LHCN-M2 (cell line): ENCODE measurements at regions not wholly inside any gene's neighbourhood (a gene's known extent, or its start where the extent isn't known, plus 50 kb on each side); places are given as distances from the start of the nearest gene placed in this dataset.
"Not testable (repeated sequence)": the region's sequence is repeated elsewhere in the genome, so short reads cannot be mapped to it uniquely, and the experiment has no call there.

Experiments used
- DNase-seq: peaks from one replicate; pipeline ENCODE4 v3.0.0-alpha.2; 2012; ENCODE audit warnings: low read depth

DNA sequence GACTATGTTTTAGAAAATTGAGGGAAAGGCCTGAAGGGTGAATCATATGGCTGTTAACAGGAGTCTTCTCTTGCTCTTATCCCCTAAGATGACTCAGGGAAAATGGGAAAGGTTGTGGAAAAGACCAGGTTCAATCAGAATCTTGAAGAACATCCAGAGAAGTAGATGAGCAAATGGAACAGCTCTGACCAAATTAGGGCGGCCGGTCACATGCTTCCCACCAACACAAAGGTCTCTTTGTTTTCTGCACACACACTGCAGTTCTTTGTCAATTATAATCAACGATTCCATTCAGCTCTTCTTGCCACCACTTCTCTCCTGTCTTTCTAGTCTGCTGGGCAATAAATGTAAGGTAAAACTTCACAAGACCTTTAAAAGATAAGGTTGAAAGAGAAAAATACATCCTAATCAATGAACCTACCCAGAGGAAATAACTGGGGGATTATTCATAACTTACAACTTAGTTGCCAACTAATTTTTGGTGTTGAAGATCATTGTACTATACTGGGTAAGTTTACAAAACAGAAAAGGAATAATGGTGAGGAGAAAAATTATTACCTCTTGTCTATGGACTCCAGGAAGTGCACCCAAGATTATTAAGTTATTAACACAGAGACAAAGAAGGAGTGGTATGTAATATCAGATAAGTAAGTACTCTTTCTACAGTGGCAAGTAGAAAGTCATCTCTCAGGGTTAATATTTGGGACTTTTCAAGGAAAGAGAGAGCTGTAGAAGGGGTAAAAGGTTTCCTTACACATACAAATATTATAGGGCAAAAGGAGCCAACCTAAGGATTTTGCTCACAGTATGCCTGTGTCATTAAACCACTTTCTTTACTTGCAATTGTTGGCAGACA is 441.9 kb upstream of the PIK3R1 start:
- DNase-seq, result peak; percentile 29

DNA sequence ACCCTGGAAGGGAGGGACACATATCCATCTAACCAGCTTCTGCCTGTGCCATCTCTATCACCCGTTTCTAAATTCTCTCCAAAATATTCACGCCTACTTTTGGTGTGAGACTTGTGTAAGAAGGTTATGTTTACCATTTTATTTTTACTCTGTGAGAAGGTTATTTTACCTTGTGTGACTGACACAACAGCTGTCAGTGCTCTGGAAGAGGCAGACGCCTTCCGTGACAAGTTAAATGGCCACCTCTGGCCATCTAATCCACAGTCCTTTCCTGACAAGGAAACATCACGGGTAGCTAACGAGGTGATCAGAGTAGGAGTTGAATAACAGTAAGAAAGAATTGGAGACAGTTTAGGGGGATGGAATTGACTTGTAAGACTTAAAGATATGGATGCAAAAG is 443.8 kb upstream of the PIK3R1 start:
- no peak for DNase-seq

DNA sequence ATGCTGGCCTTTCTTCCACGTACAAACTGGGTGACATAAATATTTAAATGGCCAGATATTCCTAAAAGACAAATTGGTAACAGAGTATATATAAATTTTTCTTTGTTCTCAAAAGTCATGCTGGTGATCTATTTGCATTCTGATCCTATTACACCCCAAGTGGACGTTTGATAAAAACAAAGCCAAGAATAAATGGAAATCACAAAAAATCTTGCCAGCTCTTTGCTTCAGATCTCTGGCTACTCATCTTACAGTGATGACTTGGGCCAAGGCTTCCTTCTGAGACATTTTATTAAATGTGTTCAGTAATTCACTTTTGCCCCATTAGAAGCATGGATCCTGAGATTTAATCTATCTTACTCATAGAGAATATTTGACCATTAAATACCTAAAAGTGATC is 444.3 kb upstream of the PIK3R1 start:
- no peak for DNase-seq

DNA sequence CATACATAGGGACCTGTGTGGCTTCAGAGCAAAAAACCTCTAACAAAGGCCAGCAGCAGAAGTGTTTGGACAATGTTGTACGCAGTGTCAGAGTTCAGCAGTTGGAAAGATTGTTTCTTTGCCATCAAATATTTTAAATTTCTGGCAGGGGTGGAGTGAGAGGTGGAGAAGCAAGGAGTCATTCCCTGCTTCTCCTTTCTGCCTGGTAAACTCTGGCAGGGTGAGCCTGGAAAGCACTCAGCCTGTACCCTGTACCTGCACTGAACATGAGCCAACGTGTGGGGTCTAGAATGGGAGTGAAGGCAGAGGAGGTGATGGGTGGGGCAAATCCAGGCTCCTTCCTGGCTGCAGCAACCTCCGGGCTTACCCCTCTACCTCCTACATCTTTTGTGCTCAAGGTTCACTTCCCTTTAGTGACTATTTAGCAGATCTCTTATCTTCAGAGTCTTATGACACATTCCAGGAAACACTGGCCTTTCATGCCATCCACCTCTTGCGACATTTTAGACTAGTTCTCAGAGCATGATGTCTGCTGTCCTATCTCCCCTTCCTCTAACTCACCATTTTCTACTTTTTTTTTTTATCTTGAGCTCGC is 445.0 kb upstream of the PIK3R1 start:
- DNase-seq, result no peak

DNA sequence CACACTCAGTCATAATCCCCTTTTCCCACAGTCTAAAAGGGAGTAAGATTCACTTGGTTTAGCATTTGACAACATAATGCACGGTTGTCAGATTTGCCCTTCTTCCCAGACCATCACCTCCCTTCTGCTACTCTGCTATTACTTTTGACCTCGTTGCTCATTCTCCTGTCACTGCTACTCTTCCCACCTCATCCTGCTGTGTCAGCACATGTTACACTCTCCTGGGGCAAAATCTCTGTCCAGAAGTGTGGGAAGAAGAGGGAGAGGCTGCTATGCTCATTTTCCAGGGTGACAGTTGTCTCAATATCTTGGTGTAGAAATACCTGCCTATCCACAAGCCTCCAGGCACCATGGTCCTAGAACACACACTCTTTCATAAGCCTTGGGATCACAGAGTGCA is 449.9 kb upstream of the PIK3R1 start:
- no peak for DNase-seq

DNA sequence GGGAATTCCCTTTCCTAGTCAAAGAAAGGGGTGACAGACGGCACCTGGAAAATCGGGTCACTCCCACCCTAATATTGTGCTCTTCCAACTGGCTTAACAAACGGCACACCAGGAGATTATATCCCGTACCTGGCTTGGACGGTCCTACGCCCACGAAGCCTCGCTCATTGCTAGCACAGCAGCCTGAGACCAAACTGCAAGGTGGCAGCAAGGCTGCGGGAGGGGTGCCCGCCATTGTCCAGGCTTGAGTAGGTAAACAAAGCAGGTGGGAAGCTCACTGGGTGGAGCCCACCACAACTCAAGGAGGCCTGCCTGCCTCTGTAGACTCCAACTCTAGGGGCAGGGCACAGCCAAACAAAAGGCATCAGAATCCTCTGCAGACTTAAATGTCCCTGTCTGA is 457.8 kb upstream of the PIK3R1 start:
- not testable (repeated sequence) for DNase-seq

DNA sequence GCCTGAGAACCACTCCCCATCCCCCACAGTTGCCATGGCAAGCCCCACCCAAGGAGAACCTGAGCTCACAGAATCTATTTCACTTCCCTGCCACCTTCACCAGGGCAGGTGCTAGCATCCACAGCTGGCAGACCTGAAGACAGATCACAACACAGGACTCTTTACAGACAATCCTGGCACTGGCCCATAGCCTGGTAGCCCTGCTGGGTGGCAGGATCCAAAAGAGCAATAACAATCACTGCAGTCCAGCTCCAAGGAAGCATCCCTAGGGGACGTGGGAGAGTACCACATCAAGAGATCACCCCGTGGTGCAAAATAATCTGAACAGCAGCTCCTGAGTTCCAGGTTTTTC is 463.2 kb upstream of the PIK3R1 start:
- DNase-seq, result no peak

DNA sequence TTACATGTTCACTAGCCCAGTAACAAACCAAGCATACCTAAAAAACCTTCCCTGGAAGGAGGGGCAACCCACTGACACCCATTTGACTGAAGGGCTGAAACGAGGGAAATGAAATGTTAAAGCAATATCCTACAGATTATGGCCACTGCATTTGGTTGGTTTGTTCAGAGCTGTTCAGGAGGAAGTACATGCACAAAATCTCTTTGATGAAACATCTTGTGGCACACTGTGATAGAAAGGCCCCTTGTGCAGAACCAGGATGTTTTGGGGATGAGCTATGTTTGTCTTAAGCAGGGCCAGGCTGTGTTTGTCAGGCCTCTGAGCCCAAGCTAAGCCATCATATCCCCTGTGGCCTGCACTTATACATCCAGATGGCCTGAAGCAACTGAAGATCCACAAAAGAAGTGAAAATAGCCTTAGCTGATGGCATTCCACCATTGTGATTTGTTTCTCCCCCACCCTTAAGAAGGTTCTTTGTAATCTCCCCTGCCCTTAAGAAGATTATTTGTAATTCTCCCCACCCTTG is 467.3 kb upstream of the PIK3R1 start:
- no peak for DNase-seq

DNA sequence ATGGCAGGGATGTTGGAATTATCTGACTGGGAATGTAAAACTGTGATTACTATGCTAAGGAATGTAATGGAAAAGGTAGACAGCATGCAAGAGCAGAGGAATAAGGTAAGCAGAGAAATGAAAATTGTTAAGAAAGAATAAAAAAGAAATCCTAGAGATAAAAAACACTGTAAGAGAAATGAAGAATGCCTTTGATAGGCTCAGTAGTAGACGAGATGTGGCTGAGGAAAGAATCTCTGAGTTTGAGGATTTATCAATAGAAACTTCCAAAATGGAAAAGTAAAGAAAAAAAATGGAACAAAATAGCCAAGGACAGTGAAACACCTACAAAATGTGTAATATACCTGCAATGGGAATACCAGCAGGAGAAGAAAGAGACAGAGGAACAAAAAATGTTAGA is 468.5 kb upstream of the PIK3R1 start:
- no peak for DNase-seq

DNA sequence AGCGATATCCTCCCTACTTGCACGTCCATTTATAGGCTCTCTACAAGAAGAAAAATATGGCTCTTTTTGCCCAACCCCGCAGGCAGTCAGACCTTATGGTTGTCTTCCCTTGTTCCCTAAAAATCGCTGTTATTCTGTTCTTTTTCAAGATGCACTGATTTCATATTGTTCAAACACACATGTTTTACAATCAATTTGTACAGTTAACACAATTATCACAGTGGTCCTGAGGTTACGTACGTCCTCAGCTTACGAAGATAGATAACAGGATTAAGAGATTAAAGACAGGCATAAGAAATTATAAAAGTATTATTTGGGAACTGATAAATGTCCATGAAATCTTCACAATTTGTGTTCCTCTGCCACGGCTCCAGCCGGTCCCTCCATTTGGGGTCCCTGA is 468.9 kb upstream of the PIK3R1 start:
- not testable (repeated sequence) for DNase-seq

DNA sequence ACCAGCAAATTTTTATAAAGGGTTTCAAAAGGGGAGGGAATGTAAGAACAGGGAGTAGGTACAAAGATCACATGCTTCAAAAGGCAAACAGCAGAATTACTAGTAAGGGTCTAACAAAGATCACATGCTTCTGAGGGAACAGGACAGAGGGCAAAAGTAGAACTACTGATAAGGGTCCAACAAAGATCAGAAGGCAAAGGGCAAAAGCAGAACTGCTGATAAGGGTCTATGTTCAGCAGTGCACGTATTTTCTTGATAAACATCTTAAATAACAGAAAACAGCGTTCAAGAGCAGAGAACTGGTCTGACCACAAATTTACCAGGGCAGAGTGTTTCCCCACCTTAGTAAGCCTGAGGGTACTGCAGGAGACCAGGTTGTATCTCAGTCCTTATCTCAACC is 469.5 kb upstream of the PIK3R1 start:
- no peak for DNase-seq

DNA sequence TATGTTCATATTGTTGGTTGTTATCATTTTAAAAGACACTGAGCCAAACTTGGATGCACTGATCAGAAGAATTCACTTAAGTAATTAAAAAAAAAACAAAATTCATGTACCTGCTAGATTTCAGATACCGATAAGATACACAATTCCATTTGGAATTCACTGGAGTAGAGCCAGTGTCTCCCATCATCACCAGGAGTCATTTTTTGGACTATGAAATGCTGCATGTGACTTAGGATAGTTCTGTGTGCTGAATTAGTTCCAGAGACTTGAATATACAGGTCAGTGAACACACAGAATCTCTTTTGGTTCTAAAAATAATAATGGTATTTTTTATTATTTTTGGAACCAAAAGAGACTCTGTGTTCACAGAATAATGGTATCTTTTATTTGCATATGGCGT is 482.6 kb upstream of the PIK3R1 start:
- no peak for DNase-seq

DNA sequence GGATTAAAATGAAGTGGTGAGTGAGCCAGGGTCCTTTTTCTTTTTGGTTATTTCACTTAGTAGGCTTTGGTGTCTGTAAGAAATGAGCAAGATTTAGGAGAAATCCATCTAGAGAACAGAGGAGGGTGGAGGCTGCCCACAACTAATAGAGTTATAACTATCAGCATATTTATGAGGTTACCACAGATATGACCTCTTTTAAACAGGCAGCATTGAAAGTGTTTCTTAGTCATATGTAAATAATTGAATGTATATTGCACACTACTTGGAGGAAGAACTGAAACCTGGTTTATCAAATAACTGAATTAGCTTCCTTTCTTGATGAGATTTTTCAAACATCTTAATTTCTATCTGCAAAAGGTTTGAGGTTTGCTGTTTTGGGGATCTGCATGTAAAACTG is 483.1 kb upstream of the PIK3R1 start:
- DNase-seq, result no peak

DNA sequence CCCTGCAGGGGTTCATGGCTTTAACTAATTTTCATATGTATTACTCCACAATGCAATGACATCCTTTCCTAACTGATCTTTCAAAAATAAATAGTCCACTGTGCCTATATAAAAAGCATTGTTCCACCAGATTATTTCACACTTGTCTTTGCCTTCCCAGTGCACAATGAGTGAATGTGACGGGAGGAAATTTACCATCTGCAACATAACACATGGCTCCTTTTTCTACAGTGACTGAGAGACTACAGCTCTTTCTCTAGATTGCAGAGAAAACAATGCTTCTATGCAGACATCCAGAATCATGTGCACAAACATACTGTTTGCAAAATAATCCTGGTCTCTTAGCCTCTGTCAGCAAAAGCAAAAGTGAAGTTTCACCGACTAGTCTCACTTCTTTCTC is 483.7 kb upstream of the PIK3R1 start:
- no peak for DNase-seq

DNA sequence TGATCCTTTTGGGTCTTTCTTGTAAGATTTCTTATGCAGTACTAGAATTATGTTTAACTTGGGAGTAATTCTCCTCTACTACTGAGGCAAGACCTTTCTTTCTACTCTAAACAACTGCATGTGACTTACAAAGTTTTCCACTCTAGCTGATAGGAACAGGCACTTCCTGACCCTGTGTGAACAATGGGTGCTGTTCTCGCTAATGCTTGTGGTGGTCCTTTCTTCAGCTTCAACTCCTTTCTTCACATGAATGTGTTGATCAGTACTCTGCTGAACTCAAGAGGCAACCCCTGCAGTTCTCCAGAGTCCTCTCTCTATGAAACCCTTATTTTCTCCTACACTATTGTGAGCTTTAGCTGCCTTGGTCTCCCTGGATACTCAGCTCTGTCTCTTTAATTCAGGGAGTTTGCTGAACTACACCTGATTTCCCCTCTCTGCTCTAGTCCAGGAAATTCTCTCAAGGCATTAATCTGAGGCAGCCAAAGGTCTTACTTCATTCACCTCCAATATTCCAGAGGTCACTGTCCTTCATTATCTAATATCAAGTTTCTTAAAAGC is 484.6 kb upstream of the PIK3R1 start:
- no peak for DNase-seq

DNA sequence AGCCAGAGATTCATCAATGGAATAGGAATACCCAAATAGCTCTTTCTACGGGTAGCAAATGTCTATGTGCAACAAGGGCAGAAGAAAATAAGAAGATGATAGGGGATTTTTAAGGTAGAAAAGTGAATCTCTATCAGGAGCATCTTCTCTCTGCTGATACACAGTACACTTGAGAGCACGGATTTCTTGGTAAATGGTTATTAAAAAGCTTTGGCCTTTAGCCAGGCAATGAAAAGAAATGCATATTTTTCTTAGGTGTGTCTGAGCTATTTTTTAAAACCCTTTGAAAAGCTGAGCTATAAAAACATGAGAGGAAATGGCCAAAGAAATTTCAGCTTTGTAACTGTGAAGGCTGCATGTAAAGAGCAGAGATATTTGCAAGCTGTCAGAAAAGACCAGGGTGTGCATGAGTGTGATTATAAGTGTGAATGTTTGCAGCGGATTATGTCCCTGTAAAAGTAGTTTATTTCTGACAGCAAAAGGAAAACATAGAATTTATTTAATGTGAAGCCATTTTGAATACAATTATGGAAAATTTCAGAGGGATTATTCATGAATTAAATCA is 487.1 kb upstream of the PIK3R1 start:
- no peak for DNase-seq

DNA sequence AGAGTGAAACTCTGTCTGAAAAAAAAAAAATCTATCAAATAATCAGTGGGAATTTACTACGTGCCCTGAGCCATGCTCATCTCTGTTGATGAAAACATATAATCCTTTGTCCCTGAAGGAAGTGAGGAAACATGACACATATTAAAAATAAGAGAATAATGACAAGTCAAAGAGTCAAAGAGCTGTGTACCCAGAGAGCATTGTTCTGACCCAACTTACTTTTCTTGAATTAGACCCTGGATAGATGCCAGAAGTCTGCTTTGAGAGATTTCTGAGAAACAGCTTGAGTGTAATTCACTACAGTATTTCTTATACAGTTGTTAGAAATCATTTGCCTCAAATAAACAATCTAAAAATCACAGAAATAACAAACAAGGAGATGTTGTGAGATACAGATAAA is 490.0 kb upstream of the PIK3R1 start:
- no peak for DNase-seq

DNA sequence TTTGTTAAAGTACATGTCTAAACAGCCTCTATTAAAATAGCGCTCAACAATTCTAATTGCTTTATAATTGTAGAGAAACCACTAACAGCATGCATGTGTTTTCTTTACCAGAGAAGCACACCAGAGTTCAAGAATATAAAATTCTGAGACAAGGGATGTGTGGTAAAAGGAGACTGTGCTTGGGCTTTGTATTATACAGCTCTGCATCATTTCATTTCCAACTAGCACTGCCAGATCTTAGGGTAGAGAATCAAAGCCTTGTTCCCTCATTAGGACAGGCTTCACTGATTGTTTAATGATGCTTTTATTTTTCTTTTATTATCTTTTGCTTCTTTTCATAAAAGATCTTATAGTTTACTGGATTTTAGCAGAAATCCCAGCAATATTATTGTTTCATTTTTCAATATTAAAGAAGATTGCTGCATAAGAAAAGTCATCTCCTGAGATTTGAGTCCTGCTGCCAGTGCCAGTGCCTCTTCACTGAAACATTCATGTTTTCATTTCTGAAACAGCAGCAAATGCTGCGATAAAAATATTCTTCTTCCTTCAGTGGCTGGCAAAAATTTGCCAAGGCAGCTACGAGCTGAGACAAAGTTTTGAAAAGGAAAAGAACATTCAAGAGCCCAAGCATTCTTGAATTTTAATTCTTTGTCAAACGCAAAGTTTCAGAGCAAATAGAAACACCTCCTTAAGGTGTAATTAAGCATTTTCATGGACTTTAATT is 491.0 kb upstream of the PIK3R1 start:
- DNase-seq, result no peak

DNA sequence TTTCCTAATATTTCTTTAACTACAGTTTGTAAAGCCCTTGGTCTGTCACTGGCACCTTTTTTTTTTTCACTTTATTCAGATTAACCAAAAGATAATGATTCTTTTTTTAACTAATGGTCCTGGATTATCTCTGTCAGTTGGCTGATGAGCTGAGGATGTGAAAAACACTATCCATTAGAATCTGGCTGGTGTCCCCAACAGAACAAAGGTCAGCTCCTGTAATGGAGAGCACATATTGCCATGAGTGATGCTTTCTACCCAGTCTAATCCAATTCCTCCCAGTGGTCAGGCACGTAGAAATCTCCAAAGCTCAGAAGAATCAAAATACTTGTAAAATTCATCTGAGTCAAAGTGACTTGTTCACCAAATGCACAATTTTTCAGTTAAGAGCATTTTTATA is 491.7 kb upstream of the PIK3R1 start:
- DNase-seq, result no peak

DNA sequence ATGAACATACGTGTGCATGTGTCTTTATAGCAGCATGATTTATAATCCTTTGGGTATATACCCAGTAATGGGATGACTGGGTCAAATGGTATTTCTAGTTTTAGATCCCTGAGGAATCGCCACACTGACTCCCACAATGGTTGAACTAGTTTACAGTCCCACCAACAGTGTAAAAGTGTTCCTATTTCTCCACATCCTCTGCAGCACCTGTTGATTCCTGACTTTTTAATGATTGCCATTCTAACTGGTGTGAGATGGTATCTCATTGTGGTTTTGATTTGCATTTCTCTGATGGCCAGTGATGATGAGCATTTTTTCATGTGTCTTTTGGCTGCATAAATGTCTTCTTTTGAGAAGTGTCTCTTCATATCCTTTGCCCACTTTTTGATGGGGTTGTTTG is 493.0 kb upstream of the PIK3R1 start:
- not testable (repeated sequence) for DNase-seq

DNA sequence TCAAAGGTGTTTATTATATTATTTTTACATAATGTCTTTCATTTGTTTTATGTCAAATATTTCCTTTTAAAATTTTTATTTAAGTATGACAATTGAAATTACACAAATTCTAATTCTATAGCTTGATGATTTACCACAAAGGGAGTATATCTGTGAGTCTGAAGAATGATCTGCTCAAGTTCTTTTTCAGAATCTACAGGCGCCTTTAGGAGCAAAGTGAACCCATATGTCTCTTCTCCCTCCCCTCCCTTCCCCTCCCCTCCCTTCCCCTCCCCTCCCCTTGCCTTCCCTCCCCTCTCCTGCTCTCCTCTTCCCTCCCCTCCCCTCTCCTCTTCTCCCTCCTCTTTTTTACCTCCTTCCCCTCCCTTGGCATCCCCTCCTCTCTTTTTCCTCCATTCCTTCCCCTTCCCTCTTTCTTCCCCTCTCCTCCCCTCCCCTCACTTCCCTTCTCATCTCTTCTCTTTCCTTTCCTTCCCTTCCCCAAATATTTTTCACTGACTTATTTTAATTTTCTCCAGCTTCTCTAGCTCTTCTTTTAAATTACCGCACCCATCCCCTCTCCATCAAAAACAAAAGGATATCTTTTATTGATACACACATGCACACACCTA is 495.3 kb upstream of the PIK3R1 start:
- DNase-seq, result no peak

DNA sequence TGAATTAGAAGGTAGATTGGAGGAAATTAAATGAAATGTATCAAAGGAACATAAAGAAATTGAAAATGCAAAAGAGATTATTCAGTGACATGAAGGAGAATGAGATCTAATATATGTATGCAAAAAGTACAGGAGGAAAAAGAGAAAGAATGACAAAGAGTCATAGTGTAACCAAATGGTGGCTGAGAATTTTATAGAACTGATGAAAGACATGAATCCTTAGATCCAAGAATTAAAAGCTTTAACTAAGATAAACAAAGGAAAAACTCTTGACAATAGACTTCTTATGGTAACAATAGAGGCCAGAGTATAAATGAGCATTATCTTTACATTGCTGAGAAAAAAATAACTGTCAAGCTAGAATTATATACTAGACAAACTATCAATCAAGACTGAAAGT is 505.4 kb upstream of the CD180 start:
- DNase-seq, result no peak
